ENCODE measurements at regions not wholly inside any gene's neighbourhood (a gene's known extent, or its start where the extent isn't known, plus 50 kb on each side); places are given as distances from the start of the nearest gene placed in this dataset.
"Not testable (repeated sequence)": the region's sequence is repeated elsewhere in the genome, so short reads cannot be mapped to it uniquely, and the experiment has no call there.

DNA sequence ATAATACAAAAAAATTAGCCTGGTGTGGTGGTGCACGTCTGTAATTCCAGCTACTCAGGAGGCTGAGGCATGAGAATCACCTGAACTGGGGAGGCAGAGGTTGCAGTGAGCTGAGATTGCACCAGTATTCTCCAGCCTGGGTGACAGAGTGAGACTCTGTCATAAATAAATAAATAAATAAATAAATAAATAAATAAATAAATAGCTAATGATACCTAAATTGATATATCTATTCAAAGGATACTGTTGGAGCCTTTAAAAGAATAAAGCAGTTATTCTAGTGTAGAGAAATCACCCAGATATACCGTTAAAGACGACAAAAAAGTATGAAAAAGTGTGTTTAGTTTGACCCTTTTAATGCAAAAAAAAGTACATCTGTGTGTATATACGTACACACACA, 155.6 kb downstream of the TXNL1 start:
- TF ChIP-seq, protein P1, sequence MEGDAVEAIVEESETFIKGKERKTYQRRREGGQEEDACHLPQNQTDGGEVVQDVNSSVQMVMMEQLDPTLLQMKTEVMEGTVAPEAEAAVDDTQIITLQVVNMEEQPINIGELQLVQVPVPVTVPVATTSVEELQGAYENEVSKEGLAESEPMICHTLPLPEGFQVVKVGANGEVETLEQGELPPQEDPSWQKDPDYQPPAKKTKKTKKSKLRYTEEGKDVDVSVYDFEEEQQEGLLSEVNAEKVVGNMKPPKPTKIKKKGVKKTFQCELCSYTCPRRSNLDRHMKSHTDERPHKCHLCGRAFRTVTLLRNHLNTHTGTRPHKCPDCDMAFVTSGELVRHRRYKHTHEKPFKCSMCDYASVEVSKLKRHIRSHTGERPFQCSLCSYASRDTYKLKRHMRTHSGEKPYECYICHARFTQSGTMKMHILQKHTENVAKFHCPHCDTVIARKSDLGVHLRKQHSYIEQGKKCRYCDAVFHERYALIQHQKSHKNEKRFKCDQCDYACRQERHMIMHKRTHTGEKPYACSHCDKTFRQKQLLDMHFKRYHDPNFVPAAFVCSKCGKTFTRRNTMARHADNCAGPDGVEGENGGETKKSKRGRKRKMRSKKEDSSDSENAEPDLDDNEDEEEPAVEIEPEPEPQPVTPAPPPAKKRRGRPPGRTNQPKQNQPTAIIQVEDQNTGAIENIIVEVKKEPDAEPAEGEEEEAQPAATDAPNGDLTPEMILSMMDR (IDR thresholded peaks at IDR 0.05; ENCODE audit: low read length) = not testable (repeated sequence)
- TF ChIP-seq EZH2 (IDR thresholded peaks at IDR 0.05; ENCODE audit: borderline replicate concordance, low read length) = not testable (repeated sequence)

All from OCI-LY1 (cell line).